ENCODE measurements at regions not wholly inside any gene's neighbourhood (a gene's known extent, or its start where the extent isn't known, plus 50 kb on each side); places are given as distances from the start of the nearest gene placed in this dataset.
"Not testable (repeated sequence)": the region's sequence is repeated elsewhere in the genome, so short reads cannot be mapped to it uniquely, and the experiment has no call there.

DNA sequence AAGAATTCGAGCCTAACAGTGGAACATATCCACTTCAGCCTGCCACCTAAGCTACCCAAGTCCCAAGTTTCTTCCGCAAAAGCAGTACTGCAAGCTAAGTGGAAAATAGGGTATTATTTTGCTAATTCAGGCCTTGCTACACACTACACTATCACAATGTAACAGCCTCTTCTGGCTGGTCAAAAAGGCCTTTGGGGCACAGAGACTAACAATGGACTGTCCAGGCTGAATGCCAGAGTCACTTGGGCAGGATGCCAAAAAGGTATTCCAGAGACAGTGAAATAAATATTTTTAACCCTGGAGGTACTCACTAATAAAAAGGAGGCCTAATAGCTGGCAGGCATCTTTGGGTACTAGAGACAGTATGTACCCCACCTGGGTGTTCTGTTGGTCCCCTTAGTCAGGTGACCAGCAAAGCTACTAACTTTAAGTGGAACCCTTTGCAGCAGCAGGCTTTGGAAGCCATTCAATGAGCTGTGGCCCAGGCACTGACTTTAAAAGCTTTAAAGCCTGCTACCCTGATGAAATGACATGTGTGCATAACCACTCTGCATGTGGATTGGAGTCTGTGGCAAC is 692.1 kb downstream of the HTR1B start:
- ChIA-PET POLR2A (no interaction called here), CTCF (no interaction called here)
- TF ChIP-seq FOXK2 (IDR thresholded peaks at IDR 0.05) (no peak), TARDBP (IDR thresholded peaks at IDR 0.05) (no peak), HDGF (IDR thresholded peaks at IDR 0.05; ENCODE audit: borderline replicate concordance) (no peak), ARNT (IDR thresholded peaks at IDR 0.05) (no peak), CTBP1 (IDR thresholded peaks at IDR 0.05; ENCODE audit: borderline replicate concordance) (no peak), SP1 (IDR thresholded peaks at IDR 0.05) (no peak), LEF1 (IDR thresholded peaks at IDR 0.05; ENCODE audit: borderline replicate concordance) (no peak), BHLHE40 (IDR thresholded peaks at IDR 0.05; ENCODE audit: borderline replicate concordance) (no peak), ZNF384 (IDR thresholded peaks at IDR 0.05) (no peak), FOXA1 (IDR thresholded peaks at IDR 0.05) (no peak), SUZ12 (IDR thresholded peaks at IDR 0.05) (no peak), L3MBTL2 (conservative IDR thresholded peaks at IDR 0.05) (no peak), NFRKB (IDR thresholded peaks at IDR 0.05) (no peak), ELF4 (IDR thresholded peaks at IDR 0.05) (no peak), FOXM1 (IDR thresholded peaks at IDR 0.05; ENCODE audit: borderline replicate concordance) (no peak)
- TF ChIP-seq, protein P1, sequence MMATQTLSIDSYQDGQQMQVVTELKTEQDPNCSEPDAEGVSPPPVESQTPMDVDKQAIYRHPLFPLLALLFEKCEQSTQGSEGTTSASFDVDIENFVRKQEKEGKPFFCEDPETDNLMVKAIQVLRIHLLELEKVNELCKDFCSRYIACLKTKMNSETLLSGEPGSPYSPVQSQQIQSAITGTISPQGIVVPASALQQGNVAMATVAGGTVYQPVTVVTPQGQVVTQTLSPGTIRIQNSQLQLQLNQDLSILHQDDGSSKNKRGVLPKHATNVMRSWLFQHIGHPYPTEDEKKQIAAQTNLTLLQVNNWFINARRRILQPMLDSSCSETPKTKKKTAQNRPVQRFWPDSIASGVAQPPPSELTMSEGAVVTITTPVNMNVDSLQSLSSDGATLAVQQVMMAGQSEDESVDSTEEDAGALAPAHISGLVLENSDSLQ (IDR thresholded peaks at IDR 0.05): no peak
- no peak for DNase-seq (ENCODE audit: extremely low spot score)

DNA sequence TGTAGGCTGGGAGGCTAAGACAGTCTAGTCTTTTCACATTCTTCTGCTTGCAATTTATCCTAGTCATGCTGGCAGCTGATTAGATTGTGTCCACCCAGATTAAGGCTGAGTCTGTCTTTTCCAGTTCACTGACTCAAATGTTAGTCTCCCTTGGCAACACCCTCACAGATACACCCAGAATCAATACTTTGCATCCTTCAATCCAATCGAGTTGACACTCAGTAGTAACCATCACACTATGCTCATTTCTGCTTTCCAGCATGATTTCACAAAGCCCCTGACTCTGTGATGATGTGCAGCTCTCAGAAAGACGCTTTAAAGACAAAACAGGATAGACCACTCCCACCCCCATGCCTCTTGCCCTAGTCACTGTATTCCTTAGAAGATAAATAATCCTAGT is 693.0 kb downstream of the HTR1B start:
- POLR2A ChIA-PET: no interaction called here
- no peak for TF ChIP-seq BHLHE40 (IDR thresholded peaks at IDR 0.05; ENCODE audit: borderline replicate concordance)
- no peak for TF ChIP-seq L3MBTL2 (conservative IDR thresholded peaks at IDR 0.05)
- TF ChIP-seq HDGF (IDR thresholded peaks at IDR 0.05; ENCODE audit: borderline replicate concordance): no peak
- TF ChIP-seq SUZ12 (IDR thresholded peaks at IDR 0.05): no peak
- no peak for TF ChIP-seq ZNF384 (IDR thresholded peaks at IDR 0.05)
- no peak for TF ChIP-seq LEF1 (IDR thresholded peaks at IDR 0.05; ENCODE audit: borderline replicate concordance)
- no peak for TF ChIP-seq ARNT (IDR thresholded peaks at IDR 0.05)
- no peak for TF ChIP-seq CTBP1 (IDR thresholded peaks at IDR 0.05; ENCODE audit: borderline replicate concordance)
- TF ChIP-seq ELF4 (IDR thresholded peaks at IDR 0.05): no peak
- no peak for TF ChIP-seq SP1 (IDR thresholded peaks at IDR 0.05)
- TF ChIP-seq, protein P1 (IDR thresholded peaks at IDR 0.05): no peak
- TF ChIP-seq TARDBP (IDR thresholded peaks at IDR 0.05): no peak
- no peak for TF ChIP-seq FOXK2 (IDR thresholded peaks at IDR 0.05)
- TF ChIP-seq NFRKB (IDR thresholded peaks at IDR 0.05): no peak
- TF ChIP-seq FOXM1 (IDR thresholded peaks at IDR 0.05; ENCODE audit: borderline replicate concordance): no peak
- TF ChIP-seq FOXA1 (IDR thresholded peaks at IDR 0.05): no peak
- CTCF ChIA-PET: no interaction called here
- DNase-seq (ENCODE audit: extremely low spot score): no peak

DNA sequence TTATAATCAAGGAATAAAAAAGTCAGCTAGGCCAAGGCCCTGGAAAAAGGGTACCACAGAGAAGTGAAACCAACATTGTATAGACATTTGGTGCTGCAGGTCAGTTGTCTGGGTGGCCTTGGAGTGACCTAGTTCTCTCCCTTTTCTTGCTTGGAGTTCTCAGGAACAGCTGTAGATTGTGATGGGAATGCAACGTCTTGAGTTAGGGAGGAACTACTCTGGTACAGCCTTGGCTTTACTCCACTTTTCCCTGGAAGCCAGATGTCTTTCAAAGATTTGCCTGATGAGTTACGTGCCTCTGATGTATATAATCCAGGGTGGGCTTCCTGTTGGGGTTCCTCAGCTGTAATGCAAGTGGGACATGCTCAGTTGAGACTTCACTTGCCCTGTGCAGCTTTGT is 694.7 kb downstream of the HTR1B start:
- POLR2A ChIA-PET: no interaction called here
- TF ChIP-seq BHLHE40 (IDR thresholded peaks at IDR 0.05; ENCODE audit: borderline replicate concordance): no peak
- no peak for DNase-seq (ENCODE audit: extremely low spot score)
- CTCF ChIA-PET: no interaction called here

DNA sequence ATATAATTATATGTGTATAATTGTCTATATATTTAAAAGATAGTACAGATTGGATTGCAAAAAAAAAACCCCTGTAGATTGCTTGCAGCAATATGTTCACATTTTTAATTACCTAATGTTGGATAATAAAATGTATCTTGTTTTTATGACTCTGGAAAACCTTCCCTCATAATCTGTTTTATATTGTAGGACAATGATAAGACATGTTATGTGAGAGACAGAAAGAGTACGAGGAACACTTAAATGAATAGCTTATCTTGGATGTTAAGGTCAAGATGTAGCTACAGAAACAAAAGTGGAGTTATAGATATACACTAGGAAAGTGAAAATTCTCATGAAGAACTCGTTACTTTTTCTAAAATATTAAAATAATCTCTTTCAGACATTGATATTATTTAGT is 691.6 kb upstream of the IMPG1 start:
- DNase-seq (ENCODE audit: extremely low spot score): no peak
- TF ChIP-seq LEF1 (IDR thresholded peaks at IDR 0.05; ENCODE audit: borderline replicate concordance): no peak
- TF ChIP-seq ARNT (IDR thresholded peaks at IDR 0.05): no peak
- no peak for TF ChIP-seq BHLHE40 (IDR thresholded peaks at IDR 0.05; ENCODE audit: borderline replicate concordance)
- TF ChIP-seq FOXA1 (IDR thresholded peaks at IDR 0.05): no peak
- no peak for TF ChIP-seq CTBP1 (IDR thresholded peaks at IDR 0.05; ENCODE audit: borderline replicate concordance)
- no peak for TF ChIP-seq SP1 (IDR thresholded peaks at IDR 0.05)
- no peak for TF ChIP-seq NFRKB (IDR thresholded peaks at IDR 0.05)
- TF ChIP-seq, protein P1 (IDR thresholded peaks at IDR 0.05): no peak
- CTCF ChIA-PET: no interaction called here
- POLR2A ChIA-PET: no interaction called here

DNA sequence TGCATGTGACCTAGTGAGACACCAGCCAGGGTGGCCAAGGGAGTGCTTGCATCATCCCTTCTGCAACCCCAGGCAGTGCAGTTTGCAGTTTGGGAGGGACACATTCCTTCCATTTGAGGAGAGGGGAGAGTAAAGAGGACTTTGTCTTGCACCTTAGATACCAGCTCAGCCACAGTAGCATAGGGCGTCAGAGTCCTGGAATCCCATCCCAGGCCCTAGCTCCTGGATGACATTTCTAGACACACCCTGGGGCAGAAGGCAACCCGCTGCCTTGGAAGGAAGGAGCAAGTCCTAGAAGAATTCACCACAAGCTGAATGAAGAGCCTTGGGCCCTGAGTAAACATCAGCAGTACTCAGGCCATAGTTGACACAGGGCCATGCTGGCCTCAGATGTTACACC is 680.4 kb upstream of the IMPG1 start:
- POLR2A ChIA-PET: no interaction called here
- DNase-seq (ENCODE audit: extremely low spot score): no peak
- CTCF ChIA-PET: no interaction called here
- TF ChIP-seq NFRKB (IDR thresholded peaks at IDR 0.05) (no peak), SUZ12 (IDR thresholded peaks at IDR 0.05) (no peak), ZNF384 (IDR thresholded peaks at IDR 0.05) (no peak), SP1 (IDR thresholded peaks at IDR 0.05) (no peak), BHLHE40 (IDR thresholded peaks at IDR 0.05; ENCODE audit: borderline replicate concordance) (no peak)

DNA sequence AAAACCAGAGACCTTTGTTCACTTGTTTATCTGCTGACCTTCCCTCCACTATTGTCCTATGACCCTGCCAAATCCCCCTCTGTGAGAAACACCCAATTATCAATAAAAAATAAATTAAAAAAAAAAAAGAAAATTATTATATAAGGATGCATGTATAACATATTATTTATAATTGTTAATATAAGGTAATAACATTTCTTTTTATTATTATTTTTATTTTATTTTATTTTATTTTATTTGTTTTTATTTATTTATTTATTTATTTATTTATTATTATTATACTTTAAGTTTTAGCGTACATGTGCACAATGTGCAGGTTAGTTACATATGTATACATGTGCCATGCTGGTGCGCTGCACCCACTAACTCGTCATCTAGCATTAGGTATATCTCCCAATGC is 672.9 kb upstream of the IMPG1 start:
- POLR2A ChIA-PET; DNase-seq (ENCODE audit: extremely low spot score); CTCF ChIA-PET: not testable (repeated sequence)

DNA sequence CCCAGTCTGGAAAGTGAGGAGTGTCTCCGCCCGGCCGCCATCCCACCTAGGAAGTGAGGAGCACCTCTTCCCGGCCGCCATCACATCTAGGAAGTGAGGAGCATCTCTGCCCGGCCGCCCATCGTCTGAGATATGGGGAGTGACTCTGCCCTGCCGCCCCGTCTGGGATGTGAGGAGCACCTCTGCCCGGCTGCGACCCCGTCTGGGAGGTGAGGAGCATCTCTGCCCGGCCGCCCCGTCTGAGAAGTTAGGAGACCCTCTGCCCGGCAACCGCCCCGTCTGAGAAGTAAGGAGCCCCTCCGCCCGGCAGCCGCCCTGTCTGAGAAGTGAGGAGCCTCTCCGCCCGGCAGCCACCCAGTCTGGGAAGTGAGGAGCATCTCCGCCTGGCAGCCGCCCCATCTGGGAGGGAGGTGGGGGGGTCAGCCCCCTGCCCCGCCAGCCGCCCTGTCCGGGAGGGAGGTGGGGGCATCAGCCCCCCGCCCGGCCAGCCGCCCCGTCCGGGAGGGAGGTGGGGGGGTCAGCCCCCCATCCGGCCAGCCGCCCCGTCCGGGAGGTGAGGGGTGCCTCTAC is 671.8 kb upstream of the IMPG1 start:
- CTCF ChIA-PET; POLR2A ChIA-PET; DNase-seq (ENCODE audit: extremely low spot score): not testable (repeated sequence)

All from HEK293T (cell line).